PC-3 (cell line): ENCODE measurements at regions not wholly inside any gene's neighbourhood (a gene's known extent, or its start where the extent isn't known, plus 50 kb on each side); places are given as distances from the start of the nearest gene placed in this dataset.
A peak's percentile ranks its signal among the peaks of the same experiment; 100 is the strongest.

ENCODE experiments used
- ATAC-seq: fragments of 200-7000 bp; cut with Tn5 transposase; 2 replicates; pipeline ENCODE4 v1.9.1; 2020; ENCODE audit warnings: mild to moderate bottlenecking, moderate library complexity
- BruUV-seq: library from RNA; stranded (reverse); fragments of 400-500 nt; replicated peaks from 2 replicates; lab custom pipeline; 2021; lab: Mats Ljungman, UMichigan
- CTCF ChIA-PET: fragments of 300-600 bp; sonication (Branson Sonifier 250); formaldehyde crosslinking; loops from one replicate; lab custom pipeline; 2022; ENCODE audit warnings: antibody characterized with exemption; lab: Charles Lee
- POLR2A ChIA-PET: fragments of 300-600 bp; sonication (Branson Sonifier 250); formaldehyde crosslinking; loops from one replicate; lab custom pipeline; 2022; ENCODE audit warnings: antibody characterized with exemption; ENCODE audit not compliant: unreplicated experiment; lab: Charles Lee
- DNase-seq: peaks from one replicate; pipeline ENCODE4 v3.0.0-alpha.2; 2015
- H2AFZ ChIP-seq: fragments of 300-600 bp; sonication (generic); 2 replicates; pipeline ENCODE4 v1.6.0; 2016; ENCODE audit warnings: antibody characterized with exemption, low read length
- H3F3A ChIP-seq: fragments of 300-600 bp; sonication (generic); one replicate; pipeline ENCODE4 v1.6.0; 2017; ENCODE audit warnings: antibody characterized with exemption, low read length, control low read depth, mild to moderate bottlenecking; ENCODE audit not compliant: unreplicated experiment
- H3K27ac ChIP-seq: fragments of 300-600 bp; sonication (generic); 2 replicates; pipeline ENCODE4 v1.5.1; 2016; ENCODE audit warnings: mild to moderate bottlenecking, low read length
- H3K27me3 ChIP-seq: fragments of 300-600 bp; sonication (generic); 2 replicates; pipeline ENCODE4 v1.6.1; 2016; ENCODE audit warnings: low read length, mixed read lengths
- H3K36me3 ChIP-seq: fragments of 300-600 bp; sonication (generic); 2 replicates; pipeline ENCODE4 v1.6.1; 2016; ENCODE audit warnings: low read depth, mixed run types, low read length, mixed read lengths
- H3K4me1 ChIP-seq: fragments of 300-600 bp; sonication (generic); 2 replicates; pipeline ENCODE4 v1.5.1; 2016; ENCODE audit warnings: low read length; ENCODE audit not compliant: insufficient read depth
- H3K4me2 ChIP-seq: fragments of 300-600 bp; sonication (generic); 2 replicates; pipeline ENCODE4 v1.6.0; 2016; ENCODE audit warnings: low read length
- H3K4me3 ChIP-seq: fragments of 300-600 bp; sonication (generic); 2 replicates; pipeline ENCODE4 v1.5.1; 2016; ENCODE audit warnings: mild to moderate bottlenecking, low read length, mixed read lengths
- H3K79me2 ChIP-seq: fragments of 300-600 bp; sonication (generic); 2 replicates; pipeline ENCODE4 v1.6.1; 2017; ENCODE audit warnings: low read length, mixed read lengths
- H3K9ac ChIP-seq: fragments of 300-600 bp; sonication (generic); 2 replicates; pipeline ENCODE4 v1.6.0; 2016; ENCODE audit warnings: mild to moderate bottlenecking, low read length
- H3K9me2 ChIP-seq: fragments of 300-600 bp; sonication (generic); replicated peaks from 2 replicates; pipeline ENCODE4 v1.6.1; 2016; ENCODE audit warnings: mixed run types, low read length, mixed read lengths
- H3K9me3 ChIP-seq: fragments of 300-600 bp; sonication (generic); 2 replicates; pipeline ENCODE4 v1.6.1; 2016; ENCODE audit warnings: low read length, mixed read lengths
- H4K20me1 ChIP-seq: fragments of 300-600 bp; sonication (generic); 2 replicates; pipeline ENCODE4 v1.6.1; 2016; ENCODE audit warnings: low read length, mixed read lengths
- EZH2 ChIP-seq: fragments of 300-600 bp; sonication (generic); IDR thresholded peaks from one replicate; pipeline ENCODE4 v1.6.1; 2017; ENCODE audit warnings: antibody characterized with exemption, mild to moderate bottlenecking, low read length; ENCODE audit not compliant: unreplicated experiment
- EZH2phosphoT487 ChIP-seq: fragments of 300-600 bp; sonication (generic); IDR thresholded peaks from 2 replicates; pipeline ENCODE4 v1.6.1; 2018; ENCODE audit warnings: mild to moderate bottlenecking, antibody characterized with exemption, low read length, borderline replicate concordance
- intact Hi-C: fragments of 100-400 bp; cut with micrococcal nuclease; formaldehyde crosslinking; loops from 2 replicates; pipeline ENCODE4 v1.9.0; 2023
- TF ChIP-seq, protein P1 (sequence below): fragments of 300-600 bp; sonication (generic); conservative IDR thresholded peaks from 2 replicates; pipeline ENCODE4 v1.5.1; 2017; ENCODE audit warnings: antibody characterized with exemption, low read depth, mild to moderate bottlenecking, low read length

DNA sequence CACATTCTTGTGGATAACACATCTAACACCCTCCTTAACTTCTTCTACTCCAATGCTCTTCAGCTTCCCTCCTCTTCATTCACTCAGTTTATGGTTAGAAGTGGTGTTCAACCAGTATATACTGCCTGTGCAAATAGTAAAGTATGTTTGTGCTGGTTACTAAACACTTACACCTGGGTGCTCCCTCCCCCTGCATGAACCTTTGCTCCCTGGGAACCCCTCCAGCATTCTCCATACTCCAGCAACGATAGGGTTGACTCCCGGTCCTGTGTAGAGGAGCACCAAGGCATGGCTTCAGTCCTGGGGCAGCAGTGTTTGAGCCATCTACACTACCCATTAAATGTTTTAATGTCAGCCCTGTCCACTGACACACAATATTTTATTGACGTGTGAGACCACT is 407.5 kb upstream of the DPH6 start:
- no peaks in the 10 kb centered on the region for H3K27me3 ChIP-seq
- no peaks in the 10 kb centered on the region for H3K9me2 ChIP-seq
- POLR2A ChIA-PET: no interaction called here
- no peak overlapping the region for H3K4me3 ChIP-seq
- TF ChIP-seq, protein P1, sequence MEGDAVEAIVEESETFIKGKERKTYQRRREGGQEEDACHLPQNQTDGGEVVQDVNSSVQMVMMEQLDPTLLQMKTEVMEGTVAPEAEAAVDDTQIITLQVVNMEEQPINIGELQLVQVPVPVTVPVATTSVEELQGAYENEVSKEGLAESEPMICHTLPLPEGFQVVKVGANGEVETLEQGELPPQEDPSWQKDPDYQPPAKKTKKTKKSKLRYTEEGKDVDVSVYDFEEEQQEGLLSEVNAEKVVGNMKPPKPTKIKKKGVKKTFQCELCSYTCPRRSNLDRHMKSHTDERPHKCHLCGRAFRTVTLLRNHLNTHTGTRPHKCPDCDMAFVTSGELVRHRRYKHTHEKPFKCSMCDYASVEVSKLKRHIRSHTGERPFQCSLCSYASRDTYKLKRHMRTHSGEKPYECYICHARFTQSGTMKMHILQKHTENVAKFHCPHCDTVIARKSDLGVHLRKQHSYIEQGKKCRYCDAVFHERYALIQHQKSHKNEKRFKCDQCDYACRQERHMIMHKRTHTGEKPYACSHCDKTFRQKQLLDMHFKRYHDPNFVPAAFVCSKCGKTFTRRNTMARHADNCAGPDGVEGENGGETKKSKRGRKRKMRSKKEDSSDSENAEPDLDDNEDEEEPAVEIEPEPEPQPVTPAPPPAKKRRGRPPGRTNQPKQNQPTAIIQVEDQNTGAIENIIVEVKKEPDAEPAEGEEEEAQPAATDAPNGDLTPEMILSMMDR: no peak
- no peak for TF ChIP-seq EZH2phosphoT487
- no peak for TF ChIP-seq EZH2
- intact Hi-C loops: no loop called here
- no peak overlapping the region for H2AFZ ChIP-seq
- ATAC-seq: no peak
- H3K9ac ChIP-seq: no peak overlapping the region
- H3K9me3 ChIP-seq: no peaks in the 10 kb centered on the region
- DNase-seq: no peak
- no peaks in the 10 kb centered on the region for H3F3A ChIP-seq
- no TSS peak for BruUV-seq
- H3K4me1 ChIP-seq: peaks cover 10% of the 10 kb centered on the region; the same call in 1 of the 2 replicates
- CTCF ChIA-PET: no interaction called here
- no peaks in the 10 kb centered on the region for H3K79me2 ChIP-seq
- H4K20me1 ChIP-seq: no peaks in the 10 kb centered on the region
- no peak overlapping the region for H3K4me2 ChIP-seq
- no peak overlapping the region for H3K27ac ChIP-seq
- no peaks in the 10 kb centered on the region for H3K36me3 ChIP-seq

DNA sequence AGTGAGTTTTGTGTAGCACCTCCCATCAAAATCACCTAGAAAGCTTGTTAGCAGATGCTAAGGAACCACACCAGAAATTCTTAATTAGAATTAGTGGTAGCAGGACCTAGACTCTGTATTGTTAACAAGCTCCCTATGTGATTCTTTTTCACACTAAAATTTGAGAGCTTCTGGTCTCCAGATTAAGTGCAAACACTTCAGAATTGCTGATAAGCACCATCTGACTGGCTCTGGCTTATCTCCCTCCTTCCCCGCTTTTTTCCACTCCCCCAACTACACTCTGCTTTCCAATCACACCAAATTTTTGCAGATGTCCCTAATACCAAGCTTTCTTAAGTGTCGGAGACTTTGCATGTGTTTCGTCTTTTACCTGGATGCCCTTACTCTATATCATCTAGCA is 410.1 kb upstream of the DPH6 start:
- no peak for TF ChIP-seq EZH2phosphoT487
- TF ChIP-seq, protein P1: no peak
- TF ChIP-seq EZH2: no peak
- no peaks in the 10 kb centered on the region for H3K36me3 ChIP-seq
- ChIA-PET CTCF (no interaction called here), POLR2A (no interaction called here)
- no peaks in the 10 kb centered on the region for H3F3A ChIP-seq
- H3K9ac ChIP-seq: no peak overlapping the region
- H3K27me3 ChIP-seq: no peaks in the 10 kb centered on the region
- no peak overlapping the region for H3K27ac ChIP-seq
- no peak overlapping the region for H3K4me2 ChIP-seq
- ATAC-seq (no peak), DNase-seq (no peak)
- intact Hi-C loops: no loop called here
- no peaks in the 10 kb centered on the region for H3K79me2 ChIP-seq
- BruUV-seq: no TSS peak
- H4K20me1 ChIP-seq: no peaks in the 10 kb centered on the region
- no peak overlapping the region for H2AFZ ChIP-seq
- H3K4me1 ChIP-seq: peaks cover 10% of the 10 kb centered on the region; the same call in 1 of the 2 replicates
- no peak overlapping the region for H3K4me3 ChIP-seq
- H3K9me2 ChIP-seq: no peaks in the 10 kb centered on the region
- no peaks in the 10 kb centered on the region for H3K9me3 ChIP-seq

DNA sequence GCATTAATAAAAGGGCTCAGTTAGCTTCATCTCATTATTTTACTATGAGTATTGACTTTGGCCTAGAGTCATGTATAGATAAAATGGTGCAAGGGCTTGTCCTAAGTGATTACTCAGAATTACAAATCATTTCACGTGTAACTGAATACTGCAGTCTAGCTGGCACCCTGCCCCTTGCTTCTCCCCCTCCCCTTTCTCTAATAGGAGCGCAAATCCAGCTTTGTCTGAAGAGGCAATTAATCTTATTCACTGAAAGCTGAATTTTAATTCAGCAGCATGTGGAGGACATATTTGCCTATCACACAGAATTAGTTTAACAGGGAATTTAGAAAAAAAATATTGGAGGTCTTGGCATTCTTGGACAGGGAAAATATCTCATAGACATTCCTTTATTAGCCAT is 412.1 kb upstream of the DPH6 start:
- H3K9me2 ChIP-seq: no peaks in the 10 kb centered on the region
- no peaks in the 10 kb centered on the region for H4K20me1 ChIP-seq
- peaks cover 10% of the 10 kb centered on the region; the same call in 1 of the 2 replicates for H3K4me1 ChIP-seq
- H3F3A ChIP-seq: no peaks in the 10 kb centered on the region
- H3K9ac ChIP-seq: no peak overlapping the region
- no peaks in the 10 kb centered on the region for H3K79me2 ChIP-seq
- no peaks in the 10 kb centered on the region for H3K36me3 ChIP-seq
- POLR2A ChIA-PET: no interaction called here
- ATAC-seq (peak; percentile 85), DNase-seq (peak; percentile 48)
- no peak overlapping the region for H3K27ac ChIP-seq
- no peaks in the 10 kb centered on the region for H3K27me3 ChIP-seq
- no peak overlapping the region for H3K4me2 ChIP-seq
- no peak overlapping the region for H3K4me3 ChIP-seq
- TF ChIP-seq, protein P1: no peak
- no peak for TF ChIP-seq EZH2
- no peak for TF ChIP-seq EZH2phosphoT487
- no peak overlapping the region for H2AFZ ChIP-seq
- no peaks in the 10 kb centered on the region for H3K9me3 ChIP-seq
- no TSS peak for BruUV-seq
- CTCF ChIA-PET: no interaction called here
- intact Hi-C loops: no loop called here
